Activated effector memory CD4-positive, alpha-beta T cell treated with Interleukin-2 at 50 U/mL for 16 hours (primary cell): ENCODE measurements at regions not wholly inside any gene's neighbourhood (a gene's known extent, or its start where the extent isn't known, plus 50 kb on each side); places are given as distances from the start of the nearest gene placed in this dataset.

Experiments
- DNase-seq: peaks from one replicate; pipeline ENCODE4 v3.0.0-alpha.2; 2020

- no peak for DNase-seq
Observed at GRCh38 chr6:6920114-6920986, 187.4 kb upstream of the RREB1 start.

DNA sequence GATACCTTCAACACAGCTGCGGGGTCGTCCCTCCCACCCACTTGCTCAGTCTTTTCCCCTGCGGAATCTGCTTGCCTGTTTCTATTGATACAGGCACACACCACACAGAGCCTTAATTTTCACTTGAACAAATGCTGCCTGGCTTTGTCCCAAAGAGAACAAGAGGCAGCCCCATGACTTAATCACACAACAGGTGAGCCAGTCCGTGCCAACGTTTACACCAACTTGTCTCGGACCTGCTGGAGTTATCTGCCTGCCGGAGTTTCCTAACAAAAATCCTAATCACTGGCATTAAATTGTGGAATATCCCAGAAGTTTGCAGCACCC, 186.8 kb upstream of the RREB1 start:
- no peak for DNase-seq

- no peak for DNase-seq
Observed at GRCh38 chr6:6922166-6922565, 185.6 kb upstream of the RREB1 start.

GRCh38 chr6:6923605-6924004, 184.2 kb upstream of the RREB1 start:
- no peak for DNase-seq

DNA sequence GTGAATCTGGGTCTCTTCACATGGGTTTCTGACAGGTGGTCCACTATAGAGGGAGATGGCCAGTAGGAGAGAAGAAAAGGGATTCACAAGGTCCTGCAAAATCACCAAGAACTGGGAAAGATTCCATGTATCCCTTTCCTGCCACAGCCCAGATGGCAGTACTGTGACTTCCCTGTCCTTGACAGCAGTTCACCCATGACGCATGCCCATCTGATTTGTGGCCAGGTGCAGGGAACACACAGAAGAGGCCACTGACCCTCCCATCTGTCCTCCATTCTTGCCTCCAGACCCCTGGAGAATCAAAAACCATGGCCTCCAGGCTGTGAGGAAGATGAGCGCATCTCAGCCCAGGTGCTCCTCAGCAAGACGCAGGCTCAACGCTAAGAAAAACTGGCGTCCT, 183.1 kb upstream of the RREB1 start:
- no peak for DNase-seq

DNA sequence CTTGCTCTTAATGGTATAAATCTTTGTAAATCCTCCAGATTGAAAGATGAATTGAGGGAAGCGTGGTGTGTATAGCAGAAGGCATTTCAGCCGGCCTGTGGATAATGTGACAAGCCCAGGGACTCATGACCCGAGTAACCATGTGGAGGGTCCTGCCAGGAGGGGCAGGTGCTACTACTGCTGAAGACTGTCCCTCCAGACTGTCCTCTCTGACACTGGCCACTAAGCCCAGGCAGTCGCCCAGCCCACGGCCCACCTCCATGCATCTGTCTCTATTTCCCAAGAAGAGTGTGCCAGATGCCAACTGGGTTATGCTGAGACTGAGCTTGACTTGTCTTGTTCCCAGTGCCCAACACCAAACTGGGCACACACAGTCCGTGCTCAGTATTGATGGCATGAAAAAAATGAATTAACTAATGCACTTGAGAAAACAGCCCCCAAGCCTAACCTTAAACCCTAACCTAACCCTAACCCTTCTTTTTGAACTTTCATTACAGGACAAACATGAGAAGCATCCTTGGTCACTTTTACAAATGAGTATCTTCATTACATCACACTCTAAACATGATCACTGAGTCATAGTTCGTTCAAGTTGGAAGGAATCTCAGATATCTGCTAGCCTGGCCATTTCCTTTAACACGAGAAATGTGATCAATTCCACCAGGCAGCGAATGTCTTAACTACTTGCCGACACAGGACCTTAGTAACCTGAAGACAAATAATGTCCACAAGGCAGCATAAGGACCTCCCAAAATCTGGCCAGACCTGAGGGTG, 182.2 kb upstream of the RREB1 start:
- no peak for DNase-seq

GRCh38 chr6:6926856-6927255, 180.9 kb upstream of the RREB1 start:
- no peak for DNase-seq

- no peak for DNase-seq
Observed at GRCh38 chr6:6927521-6928361, 180.0 kb upstream of the RREB1 start.

DNA sequence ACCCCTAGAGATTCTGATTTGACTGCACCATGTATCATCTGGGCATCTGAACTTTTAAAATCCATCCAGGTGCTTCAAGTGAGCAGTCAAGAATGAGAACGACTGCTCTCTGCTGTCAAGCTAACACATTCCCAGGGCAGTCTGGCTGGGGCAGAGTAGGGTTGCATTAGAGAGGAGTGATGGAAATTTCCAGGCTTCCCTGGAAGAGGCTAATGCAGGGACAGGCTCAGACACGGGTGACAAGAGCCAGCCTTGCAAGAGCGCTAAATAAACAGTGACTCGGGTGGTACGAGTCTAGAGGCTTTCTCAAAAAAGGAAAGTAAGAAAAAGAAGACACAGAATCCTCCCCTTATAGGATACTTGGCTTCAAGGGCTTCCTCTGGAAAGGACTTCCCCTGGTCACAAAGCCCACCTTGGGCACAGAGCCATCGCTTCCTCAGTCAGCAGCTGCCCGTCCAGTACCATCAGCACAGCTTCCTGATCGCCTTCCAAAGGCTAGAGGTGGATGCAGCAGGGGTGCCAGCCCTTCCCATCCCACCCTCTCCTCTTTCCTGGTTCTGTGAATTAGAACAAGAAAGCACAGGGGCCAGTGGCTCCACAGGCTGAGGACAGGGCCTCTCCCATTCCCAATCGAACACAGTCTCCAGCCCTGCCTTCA, 177.4 kb upstream of the RREB1 start:
- no peak for DNase-seq

DNA sequence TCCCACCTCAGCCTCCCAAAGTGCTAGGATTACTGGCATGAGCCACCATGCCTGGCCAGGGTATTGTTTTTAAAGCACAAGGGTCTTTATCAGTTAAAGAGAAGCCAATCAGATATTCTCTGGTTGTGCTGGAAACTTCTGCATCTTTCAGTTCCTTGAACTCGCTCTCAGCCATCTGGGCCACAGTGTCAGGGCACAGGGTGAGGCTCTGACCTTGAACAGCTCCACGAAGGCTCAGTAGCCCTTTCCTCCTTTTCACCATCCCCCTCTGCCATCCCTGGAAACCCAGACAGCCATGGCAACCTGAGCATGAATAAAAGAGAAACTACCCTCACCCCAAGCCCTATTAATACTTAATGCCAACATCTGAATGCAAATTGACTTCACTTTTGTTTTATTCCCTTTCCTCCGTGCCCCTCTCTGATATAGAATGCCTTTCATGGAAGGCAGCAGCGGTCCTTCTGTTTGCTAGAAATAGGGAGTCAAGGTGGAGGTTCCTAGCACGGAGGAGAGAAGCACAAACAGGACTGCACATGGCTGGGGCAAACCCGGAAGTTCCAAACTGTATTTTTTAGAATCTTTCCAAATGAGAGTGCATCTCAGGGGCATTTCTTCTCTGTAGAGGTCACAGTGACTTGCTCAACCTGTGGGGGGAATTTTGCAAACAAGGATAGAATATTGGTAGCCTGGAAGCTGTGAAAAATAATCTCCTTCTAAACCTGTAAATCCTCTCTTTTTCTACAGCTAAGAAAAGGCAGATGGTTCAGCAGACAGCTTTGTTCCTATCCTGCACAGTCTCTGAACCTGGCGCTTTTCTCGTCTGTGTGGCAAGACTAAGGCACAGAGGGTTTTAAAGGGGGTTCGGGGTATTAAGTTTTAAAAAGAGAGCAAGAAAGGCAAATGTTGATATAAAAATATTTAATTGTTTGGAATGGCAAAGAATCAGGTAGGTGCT, 176.4 kb upstream of the RREB1 start:
- no peak for DNase-seq

- DNase-seq: no peak
Observed at GRCh38 chr6:6932341-6932740, 175.4 kb upstream of the RREB1 start.

DNA sequence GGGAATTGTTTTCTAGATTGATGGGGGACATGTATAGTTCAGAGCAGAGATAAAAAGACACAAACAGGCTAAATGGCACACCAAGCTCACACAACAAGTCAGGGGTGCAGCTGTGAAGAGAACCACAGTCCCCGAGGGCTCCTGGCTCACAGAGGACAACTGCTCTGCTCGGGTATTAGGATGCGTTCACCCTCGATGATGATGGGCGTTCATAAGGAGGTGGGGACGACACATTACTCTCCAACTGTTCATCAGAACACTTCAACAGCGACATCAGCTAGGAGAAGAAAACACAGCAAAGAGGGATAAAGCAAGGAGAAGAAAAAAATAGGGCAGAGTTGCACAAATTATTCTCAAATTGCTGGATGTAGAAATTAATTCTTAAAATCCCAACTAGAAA, 174.8 kb upstream of the RREB1 start:
- DNase-seq: no peak

DNA sequence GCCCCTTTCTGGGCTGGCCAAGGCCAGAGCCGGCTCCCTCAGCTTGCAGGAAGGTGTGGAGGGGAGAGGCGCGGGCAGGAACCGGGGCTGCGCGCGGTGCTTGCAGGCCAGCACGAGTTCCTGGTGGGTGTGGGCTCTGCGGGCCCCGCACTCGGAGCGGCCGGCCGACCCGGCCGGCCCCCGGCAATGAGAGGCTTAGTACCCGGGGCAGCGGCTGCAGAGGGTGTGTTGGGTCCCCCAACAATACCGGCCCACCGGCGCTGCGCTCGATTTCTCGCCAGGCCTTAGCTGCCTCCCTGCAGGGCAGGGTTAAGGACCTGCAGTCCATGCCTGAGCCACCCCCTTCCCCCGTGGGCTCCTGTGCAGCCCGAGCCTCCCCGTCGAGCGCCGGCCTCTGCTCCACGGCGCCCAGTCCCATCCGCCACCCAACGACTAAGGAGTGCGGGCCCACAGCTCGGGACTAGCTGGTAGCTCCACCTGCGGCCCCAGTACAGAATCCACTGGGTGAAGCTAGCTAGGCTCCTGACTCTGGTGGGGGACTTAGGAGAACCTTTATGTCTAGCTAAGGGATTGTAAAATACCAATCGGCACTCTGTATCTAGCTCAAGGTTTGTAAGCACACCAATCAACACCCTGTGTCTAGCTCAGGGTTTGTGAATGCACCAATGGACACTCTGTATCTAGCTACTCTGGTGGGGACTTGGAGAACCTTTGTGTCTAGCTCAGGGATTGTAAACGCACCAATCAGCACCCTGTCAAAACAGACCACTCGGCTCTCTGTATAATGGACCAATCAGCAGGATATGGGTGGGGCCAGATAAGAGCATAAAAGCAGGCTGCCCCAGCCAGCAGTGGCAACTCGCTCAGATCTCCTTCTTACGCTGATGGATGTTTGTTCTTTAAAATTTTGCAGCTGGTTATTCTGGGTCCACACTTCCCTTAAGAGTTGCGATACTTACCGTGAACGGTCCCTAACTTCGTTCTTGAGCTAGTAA, 167.4 kb upstream of the RREB1 start:
- no peak for DNase-seq

GRCh38 chr6:6941201-6941600, 166.6 kb upstream of the RREB1 start:
- DNase-seq: no peak

DNA sequence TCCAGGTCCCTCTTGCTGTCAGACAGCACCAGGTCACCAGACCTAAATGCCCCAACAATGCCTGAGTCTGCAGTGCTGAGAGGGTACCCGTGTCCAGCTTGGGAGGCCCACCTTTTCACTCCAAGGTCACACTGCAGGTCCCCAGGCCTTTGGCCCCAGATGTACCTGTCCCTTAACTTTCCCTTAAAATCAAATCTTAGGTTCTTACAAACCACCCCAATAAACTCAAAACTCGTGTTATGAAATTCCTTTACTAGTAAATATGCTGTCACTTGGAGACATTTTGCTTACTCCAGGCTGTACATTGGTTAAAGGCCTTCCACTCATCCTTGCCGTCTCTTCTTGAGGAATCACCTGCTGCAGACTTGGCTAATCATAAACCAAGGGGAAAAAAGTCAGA, 165.7 kb upstream of the RREB1 start:
- no peak for DNase-seq

DNA sequence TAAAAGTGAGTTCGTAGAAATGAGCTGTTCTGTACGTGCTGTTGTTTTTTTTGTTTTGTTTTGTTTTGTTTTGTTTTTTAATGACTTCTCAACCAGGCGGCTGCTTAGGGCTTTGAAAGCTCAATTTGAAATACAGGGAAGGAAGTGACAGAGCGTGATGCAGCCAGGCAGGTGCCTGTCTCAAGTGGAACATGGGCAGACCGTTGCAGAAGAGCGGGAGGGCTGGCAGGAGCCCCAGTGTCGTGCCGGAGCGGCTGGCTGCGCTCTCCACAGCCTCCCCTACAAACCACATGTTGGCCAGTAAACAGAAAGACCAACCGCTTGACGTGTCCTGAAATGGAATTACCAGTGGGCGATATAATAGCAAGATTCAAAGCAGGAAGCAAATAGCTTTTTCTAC, 164.9 kb upstream of the RREB1 start:
- no peak for DNase-seq

DNA sequence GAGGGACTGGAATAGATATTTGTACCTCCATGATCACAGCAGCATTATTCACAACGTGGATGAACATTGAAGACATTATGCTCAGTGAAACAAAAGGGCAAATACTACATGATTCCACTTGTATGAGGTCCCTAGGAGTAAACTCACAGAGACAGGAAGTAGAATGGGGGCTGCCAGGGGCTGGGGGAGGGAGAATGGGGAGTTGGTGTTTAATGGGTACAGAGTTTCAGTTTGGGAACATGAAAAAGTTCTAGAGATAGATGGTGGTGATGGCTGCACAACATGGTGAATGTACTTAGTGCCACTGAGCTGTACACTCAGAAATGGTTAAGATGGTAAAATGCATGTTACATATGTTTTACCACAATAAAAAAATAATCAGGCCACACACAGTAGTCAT, 164.3 kb upstream of the RREB1 start:
- DNase-seq: no peak

DNA sequence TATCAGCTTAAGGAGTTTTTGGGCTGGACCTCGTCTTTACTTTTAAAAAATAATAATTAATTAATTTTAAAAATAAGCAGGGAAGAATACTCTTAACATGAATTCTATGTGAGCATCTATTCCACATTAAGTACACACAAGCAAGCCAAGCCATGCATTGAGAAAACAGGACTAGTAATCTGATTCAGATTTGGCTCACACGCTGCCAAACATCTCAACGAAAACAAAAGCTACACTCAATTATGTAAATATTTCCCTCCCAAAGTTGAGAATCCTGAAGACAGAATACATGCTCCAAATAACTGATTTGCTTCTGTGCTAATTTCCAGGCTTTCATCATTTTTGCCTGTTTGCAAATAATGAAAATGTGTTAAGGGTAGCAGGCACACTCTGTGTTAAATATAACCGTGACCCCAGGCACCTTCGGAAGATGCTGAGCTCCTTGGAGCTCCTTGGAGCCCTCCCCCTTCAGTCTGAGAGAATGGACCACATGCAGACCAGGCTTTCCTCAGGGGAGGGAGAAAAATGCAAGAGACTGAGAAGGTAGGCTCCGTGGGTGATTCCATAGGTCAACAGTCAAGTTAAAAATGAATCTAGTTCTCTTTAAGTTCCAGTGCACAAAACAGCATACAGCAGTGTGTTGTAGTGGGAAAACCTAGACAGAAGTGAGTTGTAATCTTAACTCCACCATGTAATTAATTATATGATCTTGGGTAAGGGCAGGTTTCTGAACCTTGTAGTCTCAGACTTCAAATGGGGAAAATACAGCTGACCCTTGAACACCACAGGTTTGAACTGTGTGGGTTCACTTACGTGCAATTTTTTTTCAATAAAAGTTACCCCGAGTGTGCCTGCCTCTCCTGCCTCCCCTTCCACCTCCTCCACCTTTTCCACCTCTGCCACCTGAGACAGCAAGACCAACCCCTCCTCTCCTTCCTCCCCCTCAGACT, 161.3 kb upstream of the RREB1 start:
- DNase-seq: no peak
